ENCODE measurements at regions not wholly inside any gene's neighbourhood (a gene's known extent, or its start where the extent isn't known, plus 50 kb on each side); places are given as distances from the start of the nearest gene placed in this dataset.
A peak's percentile ranks its signal among the peaks of the same experiment; 100 is the strongest.
"Not testable (repeated sequence)": the region's sequence is repeated elsewhere in the genome, so short reads cannot be mapped to it uniquely, and the experiment has no call there.

DNA sequence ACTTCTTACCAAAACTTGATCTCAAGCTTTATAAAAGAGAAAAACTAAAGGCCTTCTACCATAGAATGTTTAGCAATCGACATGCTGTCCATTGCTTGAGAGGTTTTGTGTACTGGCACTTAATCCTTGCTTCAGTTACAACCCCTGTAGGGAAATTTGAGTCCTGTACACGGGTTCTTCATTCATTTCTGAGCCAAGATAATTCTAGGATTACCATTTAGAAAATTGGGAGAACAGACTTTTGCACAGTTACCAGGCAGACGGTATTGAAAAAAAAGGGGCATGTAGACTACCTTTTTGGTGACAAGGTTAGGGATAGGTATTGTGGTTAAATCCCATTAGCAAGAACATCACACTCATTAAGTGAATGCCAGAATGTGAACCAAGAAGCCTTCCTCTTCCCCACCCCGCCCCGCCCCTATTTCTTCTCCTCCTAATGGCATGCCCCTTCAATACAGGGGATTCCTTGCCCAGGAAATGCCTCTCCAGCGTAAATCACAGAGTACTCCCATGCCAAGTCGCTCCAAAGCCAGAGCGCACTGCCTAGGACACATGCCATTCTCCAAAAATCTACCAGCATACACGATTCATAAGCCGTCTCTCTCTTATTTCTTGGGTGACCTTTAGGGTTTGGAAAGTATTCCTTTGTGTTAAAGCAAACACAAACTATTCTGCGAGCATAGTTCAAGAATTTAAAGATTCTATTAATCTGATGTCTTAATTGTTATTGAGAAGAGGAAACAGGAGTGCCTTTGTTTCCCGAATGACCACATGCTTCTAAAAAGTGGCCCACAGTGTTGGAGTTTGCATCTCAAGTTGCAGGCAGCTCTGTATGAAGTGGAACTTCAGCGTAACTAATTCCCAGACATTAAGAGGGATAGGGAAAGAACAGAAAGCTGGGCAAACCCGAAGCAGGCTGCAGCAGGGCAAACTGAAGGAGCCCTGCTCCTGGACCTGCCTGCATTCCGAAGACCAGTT lies 164.0 kb upstream of the NR2F2 start (continued):
- TF ChIP-seq, protein P1, sequence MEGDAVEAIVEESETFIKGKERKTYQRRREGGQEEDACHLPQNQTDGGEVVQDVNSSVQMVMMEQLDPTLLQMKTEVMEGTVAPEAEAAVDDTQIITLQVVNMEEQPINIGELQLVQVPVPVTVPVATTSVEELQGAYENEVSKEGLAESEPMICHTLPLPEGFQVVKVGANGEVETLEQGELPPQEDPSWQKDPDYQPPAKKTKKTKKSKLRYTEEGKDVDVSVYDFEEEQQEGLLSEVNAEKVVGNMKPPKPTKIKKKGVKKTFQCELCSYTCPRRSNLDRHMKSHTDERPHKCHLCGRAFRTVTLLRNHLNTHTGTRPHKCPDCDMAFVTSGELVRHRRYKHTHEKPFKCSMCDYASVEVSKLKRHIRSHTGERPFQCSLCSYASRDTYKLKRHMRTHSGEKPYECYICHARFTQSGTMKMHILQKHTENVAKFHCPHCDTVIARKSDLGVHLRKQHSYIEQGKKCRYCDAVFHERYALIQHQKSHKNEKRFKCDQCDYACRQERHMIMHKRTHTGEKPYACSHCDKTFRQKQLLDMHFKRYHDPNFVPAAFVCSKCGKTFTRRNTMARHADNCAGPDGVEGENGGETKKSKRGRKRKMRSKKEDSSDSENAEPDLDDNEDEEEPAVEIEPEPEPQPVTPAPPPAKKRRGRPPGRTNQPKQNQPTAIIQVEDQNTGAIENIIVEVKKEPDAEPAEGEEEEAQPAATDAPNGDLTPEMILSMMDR (IDR thresholded peaks at IDR 0.05; ENCODE audit: control extremely low read depth in 1 of 3, insufficient read depth in 1 of 3, low read depth in 1 of 3, low read length in 3 of 3): no peak
- no peak for TF ChIP-seq RXRA (IDR thresholded peaks at IDR 0.05; ENCODE audit: insufficient read depth, low read depth, low read length)
- TF ChIP-seq CEBPB (IDR thresholded peaks at IDR 0.05; ENCODE audit: low read depth, low read length): no peak
- TF ChIP-seq SRF (IDR thresholded peaks at IDR 0.05; ENCODE audit: low read depth, low read length): no peak

DNA sequence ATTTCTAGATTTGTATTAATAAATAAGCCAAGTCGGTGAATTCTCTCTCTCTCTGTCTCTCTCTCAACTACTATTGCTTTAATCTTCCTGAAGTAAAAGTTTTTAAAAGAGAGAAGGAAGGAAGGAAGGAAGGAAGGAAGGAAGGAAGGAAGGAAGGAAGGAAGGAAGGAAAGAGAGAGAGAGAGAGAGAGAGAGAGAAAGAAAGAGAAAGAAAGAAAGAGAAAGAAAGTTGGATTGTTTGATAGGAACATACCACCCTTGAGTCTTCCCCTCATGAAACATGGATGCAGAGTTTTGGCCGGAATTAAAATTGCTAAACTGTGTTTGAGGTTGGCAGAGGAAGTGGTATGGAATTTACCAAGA lies 159.9 kb upstream of the NR2F2 start:
- H4K5ac ChIP-seq (ENCODE audit: insufficient read length, low read depth, low read length); H3K79me2 ChIP-seq (ENCODE audit: control insufficient read depth in 1 of 2, insufficient read depth in 2 of 2, low read length in 2 of 2); H2AK5ac ChIP-seq (ENCODE audit: low read depth, low read length); H3K23me2 ChIP-seq (ENCODE audit: low read depth, low read length); H2BK5ac ChIP-seq (ENCODE audit: low read depth, low read length); H4K20me1 ChIP-seq (replicated peaks in 1 of 2; ENCODE audit: control insufficient read depth in 1 of 2, insufficient read depth in 2 of 2, low read length in 2 of 2); H3K36me3 ChIP-seq (ENCODE audit: control insufficient read depth in 2 of 4, insufficient read depth in 4 of 4, low read length in 3 of 4); H3K56ac ChIP-seq (replicated peaks; ENCODE audit: insufficient read length, low read depth, low read length); H3K14ac ChIP-seq (ENCODE audit: insufficient read length); H2BK15ac ChIP-seq (ENCODE audit: low read length); POLR2A ChIA-PET (ENCODE audit: partially characterized antibody); H2BK20ac ChIP-seq (ENCODE audit: low read length); H2AFZ ChIP-seq (ENCODE audit: low read length); H3K23ac ChIP-seq (ENCODE audit: insufficient read length); H2BK12ac ChIP-seq (ENCODE audit: low read depth, low read length); H3K4me3 ChIP-seq (ENCODE audit: extremely low read depth in 1 of 4, insufficient read depth in 2 of 4, low read depth in 3 of 4, low read length in 4 of 4); FAIRE-seq; H3K4ac ChIP-seq (replicated peaks; ENCODE audit: insufficient read length, low read depth, low read length); H3K79me1 ChIP-seq (ENCODE audit: low read depth, low read length); H4K91ac ChIP-seq (replicated peaks; ENCODE audit: insufficient read length, low read length); H3K27ac ChIP-seq (ENCODE audit: low read depth, low read length); DNase-seq (ENCODE audit: low read depth in 1 of 2, low spot score in 2 of 2); H4K8ac ChIP-seq (ENCODE audit: extremely low read depth, insufficient read depth, low read length); H3K18ac ChIP-seq (ENCODE audit: extremely low read depth, low read length); H3K9ac ChIP-seq (replicated peaks in 1 of 4; ENCODE audit: extremely low read depth in 1 of 4, low read depth in 3 of 4, low read length in 3 of 4); H3K9me3 ChIP-seq (ENCODE audit: insufficient read depth in 2 of 2, low read depth in 1 of 2, low read length in 1 of 2); H2BK120ac ChIP-seq (replicated peaks; ENCODE audit: low read depth, low read length); H3K27me3 ChIP-seq (replicated peaks in 1 of 4; ENCODE audit: control insufficient read depth in 3 of 4, extremely low read depth in 1 of 4, insufficient read depth in 3 of 4, low read length in 3 of 4): not testable (repeated sequence)
- peaks cover 6 to 22% (median 10%) of the 10 kb centered on the region in 4 experiments; a peak in 5 of 7 replicates for H3K4me1 ChIP-seq (replicated peaks in 1 of 4; ENCODE audit: control insufficient read depth in 3 of 4, insufficient read depth in 4 of 4, low read length in 3 of 4)
- peak overlapping the region in 1 of 2 experiments; percentile 46; a peak in 1 of 4 replicates for H3K4me2 ChIP-seq (ENCODE audit: insufficient read depth in 1 of 2, low read depth in 2 of 2, low read length in 2 of 2)
- 89% methylated on average over 2 of the region's 2 CpGs; no CpG with 5 or more reads in 1 of the 2 experiments for WGBS, 2 experiments (ENCODE audit: extremely low coverage in 1 of 2, insufficient coverage in 1 of 2, insufficient read length in 1 of 2, insufficient replicate concordance in 2 of 2, low coverage in 1 of 2, low lambda C conversion rate in 2 of 2, missing lambda C conversion rate in 1 of 2)
- CTCF ChIA-PET (ENCODE audit: partially characterized antibody): interaction anchor here (1.7 kb wide), 1 partner anchor 11 kb away, joined by 5 read pairs; no protein-coding TSS in a partner anchor

All from H1 (cell line).